ENCODE measurements at regions not wholly inside any gene's neighbourhood (a gene's known extent, or its start where the extent isn't known, plus 50 kb on each side); places are given as distances from the start of the nearest gene placed in this dataset.
"Not testable (repeated sequence)": the region's sequence is repeated elsewhere in the genome, so short reads cannot be mapped to it uniquely, and the experiment has no call there.

DNA sequence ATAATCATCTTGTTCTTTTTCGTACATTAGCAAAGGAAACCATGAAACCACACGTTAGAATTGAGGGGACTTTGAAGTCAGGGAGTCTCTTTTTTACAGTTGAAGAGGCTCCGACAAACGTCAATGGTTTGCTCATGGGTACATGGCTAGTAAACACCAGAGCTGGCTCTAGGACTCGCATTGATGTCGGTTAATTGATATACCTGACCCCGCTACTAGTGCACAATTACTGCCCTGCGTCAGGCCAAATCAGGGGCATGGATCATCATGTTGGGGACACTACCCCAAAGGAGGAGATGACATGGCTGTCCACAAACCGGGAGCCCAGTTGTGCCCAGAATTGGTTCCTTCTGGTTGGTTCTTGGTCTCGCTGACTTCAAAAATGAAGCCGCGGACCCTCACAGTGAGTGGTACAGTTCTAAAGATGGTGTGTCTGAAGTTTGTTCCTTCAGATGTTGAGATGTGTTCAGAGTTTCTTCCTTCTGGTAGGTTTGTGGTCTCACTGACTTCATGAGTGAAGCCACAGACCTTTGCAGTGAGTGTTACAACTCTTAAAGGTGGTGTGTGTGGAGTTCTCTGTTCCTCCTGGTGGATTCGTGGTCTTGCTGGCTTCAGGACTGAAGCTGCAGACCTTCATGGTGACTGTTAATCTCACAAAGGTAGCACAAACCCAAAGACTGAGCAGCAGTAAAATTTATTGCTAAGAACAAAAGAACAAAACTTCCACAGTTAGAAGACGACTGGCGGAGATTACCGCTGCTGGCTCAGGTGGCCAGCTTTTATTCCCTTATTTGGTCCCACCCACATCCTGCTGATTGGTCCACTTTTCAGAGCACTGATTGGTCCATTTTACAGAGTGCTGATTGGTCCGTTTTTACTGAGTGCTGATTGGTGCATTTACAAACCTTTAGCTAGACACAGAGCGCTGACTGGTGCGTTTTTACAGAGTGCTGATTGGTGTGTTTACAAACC lies 126.9 kb upstream of the ERRFI1 start:
- Histone ChIP-seq H3K9me3 (ENCODE audit: insufficient read depth, low read depth, low read length) (no peaks in the 10 kb centered on the region; the same call in 1 of the 2 replicates), H3K9ac (ENCODE audit: low read depth, low read length) (no peak overlapping the region), H3K27me3 (ENCODE audit: insufficient read depth, low read length) (no peaks in the 10 kb centered on the region), H3K36me3 (ENCODE audit: insufficient read depth, low read length) (no peaks in the 10 kb centered on the region), H3K4me3 (ENCODE audit: low read length) (no peak overlapping the region), H3K27ac (ENCODE audit: low read depth, low read length) (no peak overlapping the region), H3K4me1 (ENCODE audit: insufficient read depth, low read length) (peaks cover 9% of the 10 kb centered on the region; the same call in 1 of the 2 replicates)
- WGBS: 94% methylated on average over 19 of the region's 19 CpGs

DNA sequence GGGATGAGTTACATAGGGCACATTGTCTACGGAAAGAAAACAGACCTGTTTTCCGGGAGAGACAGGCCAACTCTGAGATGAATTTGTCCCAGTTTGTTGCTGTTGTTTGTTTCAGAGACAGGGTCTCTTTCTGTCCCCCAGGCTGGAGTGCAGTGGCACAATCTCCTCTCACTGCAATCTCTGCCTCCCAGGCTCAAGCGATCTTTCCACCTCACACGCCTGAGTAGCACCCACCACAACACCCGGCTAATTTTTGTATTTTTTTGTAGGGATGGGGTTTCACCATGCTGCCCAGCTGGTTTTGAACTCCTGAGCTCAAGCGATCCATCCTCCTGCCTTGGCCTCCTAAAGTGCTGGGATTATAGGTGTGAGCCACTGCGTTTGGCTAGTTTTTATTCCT lies 125.5 kb upstream of the ERRFI1 start:
- Histone ChIP-seq H3K9me3 (ENCODE audit: insufficient read depth, low read depth, low read length) (no peaks in the 10 kb centered on the region; the same call in 1 of the 2 replicates), H3K9ac (ENCODE audit: low read depth, low read length) (no peak overlapping the region), H3K36me3 (ENCODE audit: insufficient read depth, low read length) (no peaks in the 10 kb centered on the region), H3K27ac (ENCODE audit: low read depth, low read length) (no peak overlapping the region), H3K4me1 (ENCODE audit: insufficient read depth, low read length) (peaks cover 9% of the 10 kb centered on the region; the same call in 1 of the 2 replicates), H3K4me3 (ENCODE audit: low read length) (no peak overlapping the region), H3K27me3 (ENCODE audit: insufficient read depth, low read length) (no peaks in the 10 kb centered on the region)
- 89% methylated on average over 5 of the region's 7 CpGs for WGBS

DNA sequence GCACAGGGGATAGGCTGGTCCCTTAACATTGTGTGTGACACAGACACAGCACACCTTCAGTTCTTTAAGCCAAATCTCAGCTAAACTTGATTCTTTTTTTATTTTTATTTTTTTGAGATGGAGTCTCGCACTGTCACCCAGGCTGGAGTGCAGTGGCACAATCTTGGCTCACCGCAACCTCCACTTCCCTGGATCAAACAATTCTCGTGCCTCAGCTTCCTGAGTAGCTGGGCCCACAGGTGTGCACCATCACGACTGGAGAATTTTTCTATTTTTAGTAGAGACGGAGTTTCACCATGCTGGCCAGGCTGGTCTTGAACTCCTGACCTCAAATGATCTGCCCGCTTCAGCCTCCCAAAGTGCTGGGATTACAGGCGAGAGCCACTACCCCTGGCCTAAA lies 123.6 kb upstream of the ERRFI1 start:
- not testable (repeated sequence) for H3K4me3 ChIP-seq (ENCODE audit: low read length); H3K27ac ChIP-seq (ENCODE audit: low read depth, low read length); H3K9ac ChIP-seq (ENCODE audit: low read depth, low read length); H3K9me3 ChIP-seq (ENCODE audit: insufficient read depth, low read depth, low read length); H3K36me3 ChIP-seq (ENCODE audit: insufficient read depth, low read length); H3K4me1 ChIP-seq (ENCODE audit: insufficient read depth, low read length); H3K27me3 ChIP-seq (ENCODE audit: insufficient read depth, low read length)
- WGBS: 94% methylated on average over 7 of the region's 7 CpGs

DNA sequence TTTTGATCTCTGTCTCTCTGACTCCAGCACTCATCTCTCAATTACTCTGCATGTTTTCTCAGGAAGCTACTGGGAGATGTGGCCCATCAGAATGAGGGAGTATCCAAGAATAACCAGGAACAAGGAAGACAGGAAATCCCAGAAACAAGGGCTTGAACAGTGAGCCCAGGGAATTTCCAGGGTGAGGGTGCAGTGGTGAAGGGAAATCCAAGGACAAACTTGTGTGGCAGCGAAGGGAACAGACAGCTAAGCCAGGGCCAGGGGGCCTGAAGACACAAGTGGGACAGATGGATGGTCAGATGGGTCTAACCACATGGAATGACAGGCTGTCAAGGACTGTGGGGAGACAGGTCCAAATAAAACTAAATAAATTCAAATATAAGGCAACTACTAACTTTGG lies 121.8 kb upstream of the ERRFI1 start:
- H3K27ac ChIP-seq (ENCODE audit: low read depth, low read length): no peak overlapping the region
- H3K9me3 ChIP-seq (ENCODE audit: insufficient read depth, low read depth, low read length): no peaks in the 10 kb centered on the region
- H3K36me3 ChIP-seq (ENCODE audit: insufficient read depth, low read length): no peaks in the 10 kb centered on the region
- WGBS: 92% methylated on average over 1 of the region's 1 CpG
- no peaks in the 10 kb centered on the region for H3K4me1 ChIP-seq (ENCODE audit: insufficient read depth, low read length)
- H3K4me3 ChIP-seq (ENCODE audit: low read length): no peak overlapping the region
- H3K27me3 ChIP-seq (ENCODE audit: insufficient read depth, low read length): no peaks in the 10 kb centered on the region
- no peak overlapping the region for H3K9ac ChIP-seq (ENCODE audit: low read depth, low read length)

DNA sequence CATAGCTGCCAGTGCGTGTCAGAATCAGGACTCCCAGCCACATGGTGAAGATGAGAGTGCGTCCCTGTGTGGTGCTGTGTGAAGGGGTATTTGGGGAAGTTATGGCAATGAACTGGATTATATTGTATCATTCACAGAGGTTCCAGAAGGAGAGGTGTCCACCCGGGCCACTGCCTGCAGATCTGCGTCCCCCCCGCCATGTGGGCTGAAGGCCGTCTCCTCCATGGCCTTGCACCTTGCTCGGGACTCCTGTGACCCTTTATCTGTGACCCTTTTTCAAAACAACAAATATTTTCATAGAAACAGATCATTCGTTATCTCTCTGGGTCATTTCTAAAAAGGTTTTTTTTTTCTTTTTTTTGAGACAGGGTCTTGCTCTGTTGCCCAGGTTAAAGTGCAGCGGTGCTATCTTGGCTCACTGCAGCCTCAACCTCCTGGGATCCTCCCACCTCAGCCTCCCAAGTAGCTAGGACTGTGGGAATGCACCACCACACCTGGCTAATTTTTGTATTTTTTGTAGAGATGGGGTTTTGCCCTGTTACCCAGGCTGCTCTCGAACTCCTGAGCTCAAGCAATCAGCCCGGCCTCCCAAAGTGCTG lies 120.2 kb upstream of the ERRFI1 start:
- no peak overlapping the region for H3K4me3 ChIP-seq (ENCODE audit: low read length)
- no peak overlapping the region for H3K27ac ChIP-seq (ENCODE audit: low read depth, low read length)
- H3K9me3 ChIP-seq (ENCODE audit: insufficient read depth, low read depth, low read length): no peaks in the 10 kb centered on the region

DNA sequence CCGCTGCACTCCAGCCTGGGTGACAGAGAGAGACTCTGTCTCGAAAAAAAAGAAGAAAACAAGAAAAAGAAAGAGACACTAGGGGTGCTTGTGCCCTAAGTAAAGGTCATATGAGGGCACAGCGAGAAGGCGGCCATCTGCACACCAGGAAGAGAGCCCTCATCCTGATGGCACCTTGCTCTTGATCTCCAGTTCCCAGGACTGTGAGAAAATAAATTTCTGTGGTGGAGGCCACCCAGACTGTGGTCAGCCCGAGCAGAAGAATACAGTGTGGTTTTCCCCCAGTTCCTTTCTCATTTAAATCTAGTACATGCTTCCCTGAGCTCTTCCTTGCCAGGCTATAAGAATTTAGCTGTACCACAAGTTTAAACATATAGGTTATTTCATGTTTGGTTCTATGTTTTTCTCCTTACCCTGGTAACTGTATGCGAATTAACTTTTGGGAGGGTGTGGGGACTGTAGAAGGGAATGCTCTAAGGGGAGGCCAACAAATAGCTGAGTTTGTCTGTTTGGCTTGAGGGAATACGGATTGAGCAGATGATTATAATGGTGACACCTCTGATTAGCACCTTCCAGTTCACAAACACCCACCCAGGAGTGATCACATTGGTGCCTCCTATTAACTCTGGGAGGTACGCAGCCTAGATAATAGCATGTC lies 119.6 kb upstream of the ERRFI1 start:
- WGBS: 85% methylated on average over 7 of the region's 8 CpGs
- H3K9me3 ChIP-seq (ENCODE audit: insufficient read depth, low read depth, low read length): no peaks in the 10 kb centered on the region
- H3K27me3 ChIP-seq (ENCODE audit: insufficient read depth, low read length): no peaks in the 10 kb centered on the region
- no peaks in the 10 kb centered on the region for H3K36me3 ChIP-seq (ENCODE audit: insufficient read depth, low read length)
- no peak overlapping the region for H3K9ac ChIP-seq (ENCODE audit: low read depth, low read length)
- no peak overlapping the region for H3K4me3 ChIP-seq (ENCODE audit: low read length)
- H3K4me1 ChIP-seq (ENCODE audit: insufficient read depth, low read length): no peaks in the 10 kb centered on the region
- H3K27ac ChIP-seq (ENCODE audit: low read depth, low read length): no peak overlapping the region

More for the DNA sequence above, 120.2 kb upstream of the ERRFI1 start:
- no peak overlapping the region for H3K9ac ChIP-seq (ENCODE audit: low read depth, low read length)
- no peaks in the 10 kb centered on the region for H3K36me3 ChIP-seq (ENCODE audit: insufficient read depth, low read length)
- WGBS: 95% methylated on average over 11 of the region's 11 CpGs
- no peaks in the 10 kb centered on the region for H3K27me3 ChIP-seq (ENCODE audit: insufficient read depth, low read length)
- no peaks in the 10 kb centered on the region for H3K4me1 ChIP-seq (ENCODE audit: insufficient read depth, low read length)

DNA sequence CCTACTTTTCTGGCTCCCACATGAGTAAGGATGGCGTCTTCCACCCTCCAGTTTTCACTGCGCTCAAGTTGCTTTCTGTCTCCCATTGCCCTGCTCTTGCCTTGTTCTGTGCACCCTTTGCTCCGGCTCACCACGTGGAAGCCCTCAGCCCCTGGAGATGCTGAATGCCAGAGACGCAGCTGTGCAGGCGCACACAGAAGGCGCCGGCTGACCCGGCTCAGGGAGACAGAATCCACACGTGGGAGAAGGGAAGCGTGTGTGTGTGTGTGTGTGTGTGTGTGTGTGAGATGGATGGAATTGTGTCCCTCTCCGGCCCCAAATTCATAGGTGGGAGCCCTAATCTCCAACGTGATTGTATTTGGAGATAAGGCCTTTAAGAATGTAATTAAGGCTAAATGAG lies 118.2 kb upstream of the ERRFI1 start:
- Histone ChIP-seq H3K36me3 (ENCODE audit: insufficient read depth, low read length) (no peaks in the 10 kb centered on the region), H3K27ac (ENCODE audit: low read depth, low read length) (no peak overlapping the region), H3K9me3 (ENCODE audit: insufficient read depth, low read depth, low read length) (no peaks in the 10 kb centered on the region), H3K4me1 (ENCODE audit: insufficient read depth, low read length) (no peaks in the 10 kb centered on the region), H3K27me3 (ENCODE audit: insufficient read depth, low read length) (no peaks in the 10 kb centered on the region), H3K9ac (ENCODE audit: low read depth, low read length) (no peak overlapping the region), H3K4me3 (ENCODE audit: low read length) (no peak overlapping the region)
- WGBS: 90% methylated on average over 13 of the region's 13 CpGs

DNA sequence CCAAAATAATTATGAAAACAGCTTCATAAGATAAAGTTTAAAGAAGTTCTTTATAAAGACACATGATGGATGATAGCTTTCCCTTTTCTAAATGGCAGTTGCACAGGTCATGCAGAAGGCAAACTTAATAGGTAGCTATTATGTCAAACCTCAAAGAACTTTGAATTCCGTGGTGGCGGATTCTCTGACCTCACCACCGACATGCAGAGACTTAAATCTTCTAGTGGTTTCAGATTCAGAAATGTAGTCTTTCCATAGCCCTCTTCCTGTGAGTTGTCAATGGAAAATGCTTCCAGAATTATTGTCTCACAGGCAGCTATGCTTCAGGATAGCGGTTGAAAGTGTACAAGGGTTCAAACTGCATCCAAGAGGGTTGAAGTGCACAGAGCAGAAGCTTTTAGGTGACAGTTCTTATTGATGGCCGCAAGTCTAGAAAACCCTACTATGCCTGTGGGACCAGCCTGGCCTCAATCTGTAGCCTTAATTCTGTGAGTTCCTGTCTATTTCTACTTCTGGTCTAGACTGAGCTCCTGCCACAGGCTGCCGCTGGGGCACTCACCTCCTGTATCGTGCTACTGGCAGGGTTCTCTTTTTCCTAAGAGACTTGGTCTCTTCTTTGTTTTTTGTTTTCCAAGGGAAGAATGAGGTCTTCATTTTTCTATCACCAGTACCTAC lies 117.0 kb upstream of the ERRFI1 start:
- H3K4me3 ChIP-seq (ENCODE audit: low read length): no peak overlapping the region
- H3K27ac ChIP-seq (ENCODE audit: low read depth, low read length): no peak overlapping the region
- no peak overlapping the region for H3K9ac ChIP-seq (ENCODE audit: low read depth, low read length)
- no peaks in the 10 kb centered on the region for H3K27me3 ChIP-seq (ENCODE audit: insufficient read depth, low read length)
- WGBS: 91% methylated on average over 7 of the region's 7 CpGs
- H3K36me3 ChIP-seq (ENCODE audit: insufficient read depth, low read length): no peaks in the 10 kb centered on the region
- H3K9me3 ChIP-seq (ENCODE audit: insufficient read depth, low read depth, low read length): no peaks in the 10 kb centered on the region
- peaks cover 2% of the 10 kb centered on the region; the same call in 1 of the 2 replicates for H3K4me1 ChIP-seq (ENCODE audit: insufficient read depth, low read length)

DNA sequence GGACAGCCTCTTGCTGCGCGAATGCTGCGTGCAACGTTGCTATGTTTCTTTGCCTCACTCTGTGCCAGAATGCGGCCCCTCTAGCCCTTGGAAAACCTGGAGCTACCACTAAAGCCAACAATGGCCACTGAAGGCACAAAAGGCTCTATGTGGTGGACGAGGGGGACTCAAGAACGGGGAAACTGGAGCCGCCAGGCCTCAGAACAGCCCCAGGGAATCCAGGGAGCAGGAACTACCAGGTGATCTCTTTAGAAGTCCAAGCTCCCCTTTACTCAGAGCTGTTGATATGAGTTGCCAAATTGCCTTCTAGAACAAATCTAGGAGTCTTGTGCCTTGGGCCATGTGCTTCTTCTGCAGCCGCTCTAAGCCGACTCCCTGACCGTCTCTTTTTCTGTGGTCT lies 113.8 kb upstream of the ERRFI1 start:
- Histone ChIP-seq H3K4me1 (ENCODE audit: insufficient read depth, low read length) (peaks cover 6% of the 10 kb centered on the region; the same call in 1 of the 2 replicates), H3K9ac (ENCODE audit: low read depth, low read length) (no peak overlapping the region), H3K36me3 (ENCODE audit: insufficient read depth, low read length) (no peaks in the 10 kb centered on the region), H3K4me3 (ENCODE audit: low read length) (no peak overlapping the region), H3K27ac (ENCODE audit: low read depth, low read length) (no peak overlapping the region), H3K27me3 (ENCODE audit: insufficient read depth, low read length) (no peaks in the 10 kb centered on the region), H3K9me3 (ENCODE audit: insufficient read depth, low read depth, low read length) (no peaks in the 10 kb centered on the region)
- WGBS: 93% methylated on average over 11 of the region's 11 CpGs

DNA sequence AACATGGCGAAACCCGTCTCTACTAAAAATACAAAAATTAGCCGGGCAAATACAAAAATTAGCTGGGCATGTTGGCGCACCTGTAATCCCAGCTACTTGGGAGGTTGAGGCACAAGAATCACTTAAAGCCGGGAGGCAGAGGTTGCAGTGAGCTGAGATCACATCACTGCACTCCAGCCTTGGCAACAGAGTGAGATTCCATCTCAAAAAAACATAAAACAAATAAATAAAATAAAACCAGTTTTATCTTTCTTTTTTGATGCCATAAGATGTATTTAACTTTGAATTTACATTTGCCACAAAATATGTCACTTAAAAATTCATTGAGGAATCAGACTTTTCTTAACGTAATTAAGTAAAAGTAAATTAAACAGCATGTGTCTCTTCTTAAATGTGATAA lies 113.3 kb upstream of the ERRFI1 start:
- 94% methylated on average over 6 of the region's 6 CpGs for WGBS
- no peaks in the 10 kb centered on the region for H3K27me3 ChIP-seq (ENCODE audit: insufficient read depth, low read length)
- no peak overlapping the region for H3K4me3 ChIP-seq (ENCODE audit: low read length)
- peaks cover 6% of the 10 kb centered on the region; the same call in 1 of the 2 replicates for H3K4me1 ChIP-seq (ENCODE audit: insufficient read depth, low read length)
- no peak overlapping the region for H3K9ac ChIP-seq (ENCODE audit: low read depth, low read length)
- no peak overlapping the region for H3K27ac ChIP-seq (ENCODE audit: low read depth, low read length)
- H3K36me3 ChIP-seq (ENCODE audit: insufficient read depth, low read length): no peaks in the 10 kb centered on the region
- no peaks in the 10 kb centered on the region for H3K9me3 ChIP-seq (ENCODE audit: insufficient read depth, low read depth, low read length)

All from HUES64 (cell line).